SK-N-SH treated with all-trans-retinoic acid at 6 μM for 48 hours (cell line): ENCODE measurements at regions not wholly inside any gene's neighbourhood (a gene's known extent, or its start where the extent isn't known, plus 50 kb on each side); places are given as distances from the start of the nearest gene placed in this dataset.
A peak's percentile ranks its signal among the peaks of the same experiment; 100 is the strongest.

ENCODE experiments used
- ATAC-seq: fragments of 200-7000 bp; cut with Tn5 transposase; 3 replicates; pipeline ENCODE4 v1.9.1; 2020; ENCODE audit warnings: mild to moderate bottlenecking, moderate library complexity
- ARNTL ChIP-seq: fragments of 450-650 bp; formaldehyde crosslinking; IDR thresholded peaks from 2 replicates; pipeline ENCODE4 v1.5.0; 2020; ENCODE audit warnings: low read depth, mild to moderate bottlenecking, moderate library complexity, borderline replicate concordance
- CREB5 ChIP-seq: fragments of 250-450 bp; sonication (Bioruptor Pico); IDR thresholded peaks from 2 replicates; pipeline ENCODE4 v1.5.1; 2020; ENCODE audit warnings: low read depth, mild to moderate bottlenecking, moderate library complexity
- CSDC2 ChIP-seq: fragments of 250-450 bp; sonication (Bioruptor Pico); IDR thresholded peaks from 2 replicates; pipeline ENCODE4 v1.5.0; 2020; ENCODE audit warnings: mild to moderate bottlenecking, moderate library complexity
- CSRNP3 ChIP-seq: fragments of 250-450 bp; sonication (Bioruptor Pico); IDR thresholded peaks from 2 replicates; pipeline ENCODE4 v1.5.1; 2021; ENCODE audit warnings: mild to moderate bottlenecking, moderate library complexity
- ESRRG ChIP-seq: fragments of 250-450 bp; sonication (Bioruptor Pico); IDR thresholded peaks from 2 replicates; pipeline ENCODE4 v1.6.1; 2021; ENCODE audit warnings: mild to moderate bottlenecking
- GLIS3 ChIP-seq: fragments of 250-450 bp; sonication (Bioruptor Pico); IDR thresholded peaks from 2 replicates; pipeline ENCODE4 v1.5.0; 2020; ENCODE audit warnings: mild to moderate bottlenecking, moderate library complexity
- ISL1 ChIP-seq: fragments of 250-450 bp; sonication (Bioruptor Pico); IDR thresholded peaks from 2 replicates; pipeline ENCODE4 v2.1.2; 2022; ENCODE audit warnings: mild to moderate bottlenecking, moderate library complexity
- OSR1 ChIP-seq: fragments of 250-450 bp; sonication (Bioruptor Pico); IDR thresholded peaks from 2 replicates; pipeline ENCODE4 v1.8.0; 2022; ENCODE audit warnings: moderate library complexity, mild to moderate bottlenecking, inconsistent platforms
- PATZ1 ChIP-seq: fragments of 250-450 bp; sonication (Bioruptor Pico); IDR thresholded peaks from 2 replicates; pipeline ENCODE4 v1.8.0; 2020; ENCODE audit warnings: mild to moderate bottlenecking, moderate library complexity, borderline replicate concordance
- POU6F1 ChIP-seq: fragments of 250-450 bp; sonication (Bioruptor Pico); IDR thresholded peaks from 2 replicates; pipeline ENCODE4 v1.8.0; 2021; ENCODE audit warnings: low read depth, mild to moderate bottlenecking, moderate library complexity, borderline replicate concordance
- PPARA ChIP-seq: fragments of 250-450 bp; sonication (Bioruptor Pico); IDR thresholded peaks from 2 replicates; pipeline ENCODE4 v1.5.0; 2020; ENCODE audit warnings: mild to moderate bottlenecking, borderline replicate concordance
- RARB ChIP-seq: fragments of 250-450 bp; sonication (Bioruptor Pico); IDR thresholded peaks from 2 replicates; pipeline ENCODE4 v1.8.0; 2021; ENCODE audit warnings: mild to moderate bottlenecking, moderate library complexity
- TCF4 ChIP-seq: fragments of 250-450 bp; sonication (Bioruptor Pico); IDR thresholded peaks from 2 replicates; pipeline ENCODE4 v1.8.0; 2021; ENCODE audit warnings: mild to moderate bottlenecking, moderate library complexity, borderline replicate concordance
- TOX ChIP-seq: fragments of 250-450 bp; sonication (Bioruptor Pico); IDR thresholded peaks from 2 replicates; pipeline ENCODE4 v1.8.0; 2021; ENCODE audit warnings: mild to moderate bottlenecking, moderate library complexity, borderline replicate concordance
- TSHZ2 ChIP-seq: fragments of 250-450 bp; sonication (Bioruptor Pico); IDR thresholded peaks from 2 replicates; pipeline ENCODE4 v1.5.0; 2020; ENCODE audit warnings: mild to moderate bottlenecking, moderate library complexity
- ZC3H10 ChIP-seq: fragments of 250-450 bp; sonication (Bioruptor Pico); IDR thresholded peaks from 2 replicates; pipeline ENCODE4 v1.5.1; 2021; ENCODE audit warnings: mild to moderate bottlenecking, moderate library complexity
- ZFP3 ChIP-seq: fragments of 250-450 bp; sonication (Bioruptor Pico); IDR thresholded peaks from 2 replicates; pipeline ENCODE4 v1.5.0; 2020; ENCODE audit warnings: mild to moderate bottlenecking, moderate library complexity
- ZFP30 ChIP-seq: fragments of 450-650 bp; formaldehyde crosslinking; IDR thresholded peaks from 2 replicates; pipeline ENCODE4 v1.5.0; 2022; ENCODE audit warnings: mild to moderate bottlenecking, moderate library complexity
- ZNF565 ChIP-seq: fragments of 450-650 bp; formaldehyde crosslinking; conservative IDR thresholded peaks from 2 replicates; pipeline ENCODE4 v1.5.0; 2020; ENCODE audit warnings: low read depth, mild to moderate bottlenecking, moderate library complexity
- ZNF70 ChIP-seq: fragments of 450-650 bp; formaldehyde crosslinking; IDR thresholded peaks from 2 replicates; pipeline ENCODE4 v1.5.0; 2020; ENCODE audit warnings: mild to moderate bottlenecking, moderate library complexity
- ZNF8 ChIP-seq: fragments of 450-650 bp; formaldehyde crosslinking; IDR thresholded peaks from 2 replicates; pipeline ENCODE4 v1.5.0; 2020; ENCODE audit warnings: mild to moderate bottlenecking, moderate library complexity

- no peak for TF ChIP-seq PPARA
- no peak for TF ChIP-seq TCF4 (CRISPR knock-in tag)
- no peak for TF ChIP-seq CREB5
- no peak for TF ChIP-seq ZFP3 (CRISPR knock-in tag)
- TF ChIP-seq CSDC2 (CRISPR knock-in tag): no peak
- no peak for TF ChIP-seq ZNF70 (CRISPR knock-in tag)
- no peak for TF ChIP-seq ZNF565 (CRISPR knock-in tag)
- no peak for TF ChIP-seq OSR1 (CRISPR knock-in tag)
- TF ChIP-seq RARB (CRISPR knock-in tag): no peak
- TF ChIP-seq TOX (CRISPR knock-in tag): no peak
- ATAC-seq: peak; percentile 53
Observed at GRCh38 chrX:13937370-13938050, 92.2 kb downstream of the GEMIN8 start.

- TF ChIP-seq PPARA (no peak), ZNF8 (CRISPR knock-in tag) (no peak), GLIS3 (CRISPR knock-in tag) (no peak), ZNF565 (CRISPR knock-in tag) (no peak), ZFP30 (no peak), POU6F1 (CRISPR knock-in tag) (no peak), ESRRG (CRISPR knock-in tag) (no peak), TCF4 (CRISPR knock-in tag) (no peak), RARB (CRISPR knock-in tag) (no peak), TSHZ2 (CRISPR knock-in tag) (no peak), CREB5 (no peak), ZNF70 (CRISPR knock-in tag) (no peak), ARNTL (CRISPR knock-in tag) (no peak), TOX (CRISPR knock-in tag) (no peak), PATZ1 (CRISPR knock-in tag) (no peak)
- TF ChIP-seq, all 23 proteins: peak for 0
- ATAC-seq: no peak
Observed at GRCh38 chrX:13936521-13937225, 93.0 kb downstream of the GEMIN8 start.

GRCh38 chrX:13934731-13935130, 95.0 kb downstream of the GEMIN8 start:
- ATAC-seq: no peak
- TF ChIP-seq ISL1 (no peak), OSR1 (CRISPR knock-in tag) (no peak), CSRNP3 (CRISPR knock-in tag) (no peak), ZC3H10 (no peak), ZFP30 (no peak), ZNF70 (CRISPR knock-in tag) (no peak), POU6F1 (CRISPR knock-in tag) (no peak)
